SU-DHL-6 (cell line): ENCODE measurements at regions not wholly inside any gene's neighbourhood (a gene's known extent, or its start where the extent isn't known, plus 50 kb on each side); places are given as distances from the start of the nearest gene placed in this dataset.

Experiments used
- CTCF ChIP-seq: fragments of 200-600 bp; sonication (generic); IDR thresholded peaks from one replicate; pipeline ENCODE4 v1.5.1; 2017; ENCODE audit warnings: antibody characterized with exemption, mild to moderate bottlenecking, low read length, moderate library complexity; ENCODE audit not compliant: insufficient read depth, poor library complexity, severe bottlenecking
- EZH2phosphoT487 ChIP-seq: fragments of 200-600 bp; sonication (generic), shearing (Covaris generic); conservative IDR thresholded peaks from 2 replicates; pipeline ENCODE4 v1.6.1; 2018; ENCODE audit warnings: mild to moderate bottlenecking, antibody characterized with exemption, low read length, moderate library complexity, mixed read lengths

- TF ChIP-seq CTCF (no peak), EZH2phosphoT487 (no peak)
These were observed 318.3 kb upstream of the OPRM1 start for GRCh38 chr6:153720732-153721131.
